ENCODE measurements at regions not wholly inside any gene's neighbourhood (a gene's known extent, or its start where the extent isn't known, plus 50 kb on each side); places are given as distances from the start of the nearest gene placed in this dataset.

- no peak for DNase-seq (ENCODE audit: low read depth in 4 of 4, low spot score in 1 of 4)
These were observed 1056.8 kb downstream of the MAT2B start for GRCh38 chr5:164561933-164562872.

GRCh38 chr5:164563370-164563769, 1058.0 kb downstream of the MAT2B start:
- no peak for DNase-seq (ENCODE audit: low read depth in 4 of 4, low spot score in 1 of 4)

- DNase-seq (ENCODE audit: low read depth in 4 of 4, low spot score in 1 of 4) = no peak
These were observed 1068.0 kb downstream of the MAT2B start for GRCh38 chr5:164573397-164573796.

- no peak for DNase-seq (ENCODE audit: low read depth in 4 of 4, low spot score in 1 of 4)
These were observed 1071.8 kb downstream of the MAT2B start for GRCh38 chr5:164577201-164577600.

GRCh38 chr5:164577742-164578141, 1072.3 kb downstream of the MAT2B start:
- DNase-seq (ENCODE audit: low read depth in 4 of 4, low spot score in 1 of 4) = no peak

- DNase-seq (ENCODE audit: low read depth in 4 of 4, low spot score in 1 of 4) = no peak
These were observed 1073.0 kb downstream of the MAT2B start for GRCh38 chr5:164578401-164578800.

- DNase-seq (ENCODE audit: low read depth in 4 of 4, low spot score in 1 of 4) = no peak
These were observed 1073.5 kb downstream of the MAT2B start for GRCh38 chr5:164578911-164579310.

- DNase-seq (ENCODE audit: low read depth in 4 of 4, low spot score in 1 of 4) = no peak
These were observed 1074.7 kb downstream of the MAT2B start for GRCh38 chr5:164580155-164580554.

GRCh38 chr5:164581889-164582288, 1076.5 kb downstream of the MAT2B start:
- DNase-seq (ENCODE audit: low read depth in 4 of 4, low spot score in 1 of 4) = no peak

- DNase-seq (ENCODE audit: low read depth in 4 of 4, low spot score in 1 of 4) = no peak
These were observed 1088.6 kb downstream of the MAT2B start for GRCh38 chr5:164593982-164594381.

- no peak for DNase-seq (ENCODE audit: low read depth in 4 of 4, low spot score in 1 of 4)
These were observed 1092.0 kb downstream of the MAT2B start for GRCh38 chr5:164597293-164597900.

- DNase-seq (ENCODE audit: low read depth in 4 of 4, low spot score in 1 of 4) = no peak
These were observed 1094.9 kb downstream of the MAT2B start for GRCh38 chr5:164600274-164600673.

- no peak for DNase-seq (ENCODE audit: low read depth in 4 of 4, low spot score in 1 of 4)
These were observed 1095.6 kb downstream of the MAT2B start for GRCh38 chr5:164600929-164601535.

- DNase-seq (ENCODE audit: low read depth in 4 of 4, low spot score in 1 of 4) = no peak
These were observed 1103.1 kb downstream of the MAT2B start for GRCh38 chr5:164608507-164608906.

- DNase-seq (ENCODE audit: low read depth in 4 of 4, low spot score in 1 of 4) = no peak
These were observed 1105.0 kb downstream of the MAT2B start for GRCh38 chr5:164610374-164610773.

- DNase-seq (ENCODE audit: low read depth in 4 of 4, low spot score in 1 of 4) = no peak
These were observed 1109.3 kb downstream of the MAT2B start for GRCh38 chr5:164614707-164615106.

- no peak for DNase-seq (ENCODE audit: low read depth in 4 of 4, low spot score in 1 of 4)
These were observed 1111.9 kb downstream of the MAT2B start for GRCh38 chr5:164617290-164617689.

- no peak for DNase-seq (ENCODE audit: low read depth in 4 of 4, low spot score in 1 of 4)
These were observed 1121.6 kb downstream of the MAT2B start for GRCh38 chr5:164627021-164627420.

- no peak for DNase-seq (ENCODE audit: low read depth in 4 of 4, low spot score in 1 of 4)
These were observed 1131.0 kb downstream of the MAT2B start for GRCh38 chr5:164636456-164636855.

GRCh38 chr5:164637931-164638521, 1132.6 kb downstream of the MAT2B start:
- DNase-seq (ENCODE audit: low read depth in 4 of 4, low spot score in 1 of 4) = no peak

GRCh38 chr5:164649266-164649665, 1143.8 kb downstream of the MAT2B start:
- DNase-seq (ENCODE audit: low read depth in 4 of 4, low spot score in 1 of 4) = no peak

GRCh38 chr5:164650427-164650826, 1145.0 kb downstream of the MAT2B start:
- no peak for DNase-seq (ENCODE audit: low read depth in 4 of 4, low spot score in 1 of 4)
